ENCODE measurements at regions not wholly inside any gene's neighbourhood (a gene's known extent, or its start where the extent isn't known, plus 50 kb on each side); places are given as distances from the start of the nearest gene placed in this dataset.

GRCh38 chr18:28880856-28881255, 703.9 kb upstream of the CDH2 start:
- DNase-seq = no peak

GRCh38 chr18:28875059-28875458, 698.1 kb upstream of the CDH2 start:
- DNase-seq = peak; percentile 80

- no peak for DNase-seq
Observed at GRCh38 chr18:28863396-28863795, 686.5 kb upstream of the CDH2 start.

- no peak for DNase-seq
Observed at GRCh38 chr18:28858248-28858647, 681.3 kb upstream of the CDH2 start.

GRCh38 chr18:28855989-28856388, 679.1 kb upstream of the CDH2 start:
- no peak for DNase-seq

- DNase-seq = no peak
Observed at GRCh38 chr18:28855524-28855923, 678.6 kb upstream of the CDH2 start.

- no peak for DNase-seq
Observed at GRCh38 chr18:28854964-28855363, 678.0 kb upstream of the CDH2 start.

- no peak for DNase-seq
Observed at GRCh38 chr18:28846958-28847357, 670.0 kb upstream of the CDH2 start.

- no peak for DNase-seq
Observed at GRCh38 chr18:28837100-28837499, 660.2 kb upstream of the CDH2 start.

GRCh38 chr18:28834889-28835288, 658.0 kb upstream of the CDH2 start:
- DNase-seq = no peak

GRCh38 chr18:28831908-28832307, 655.0 kb upstream of the CDH2 start:
- DNase-seq = no peak

- no peak for DNase-seq
Observed at GRCh38 chr18:28831476-28831875, 654.5 kb upstream of the CDH2 start.

GRCh38 chr18:28826107-28826506, 649.2 kb upstream of the CDH2 start:
- DNase-seq = no peak

GRCh38 chr18:28824183-28824574, 647.2 kb upstream of the CDH2 start:
- DNase-seq = no peak

GRCh38 chr18:28823506-28824182, 646.7 kb upstream of the CDH2 start:
- no peak for DNase-seq

- DNase-seq = no peak
Observed at GRCh38 chr18:28820353-28820752, 643.4 kb upstream of the CDH2 start.

GRCh38 chr18:28816155-28816554, 639.2 kb upstream of the CDH2 start:
- no peak for DNase-seq

GRCh38 chr18:28814365-28814764, 637.4 kb upstream of the CDH2 start:
- DNase-seq = no peak

- no peak for DNase-seq
Observed at GRCh38 chr18:28808373-28808772, 631.4 kb upstream of the CDH2 start.

GRCh38 chr18:28805491-28805890, 628.6 kb upstream of the CDH2 start:
- no peak for DNase-seq

GRCh38 chr18:28804512-28805202, 627.7 kb upstream of the CDH2 start:
- no peak for DNase-seq

GRCh38 chr18:28802546-28802945, 625.6 kb upstream of the CDH2 start:
- no peak for DNase-seq

GRCh38 chr18:28801876-28802275, 624.9 kb upstream of the CDH2 start:
- DNase-seq = no peak

- peak; percentile 9 for DNase-seq
Observed at GRCh38 chr18:28794459-28795245, 617.7 kb upstream of the CDH2 start.
